Nephron (organoid): ENCODE measurements at regions not wholly inside any gene's neighbourhood (a gene's known extent, or its start where the extent isn't known, plus 50 kb on each side); places are given as distances from the start of the nearest gene placed in this dataset.
A peak's percentile ranks its signal among the peaks of the same experiment; 100 is the strongest.

Source experiments
- H3K27ac Mint-ChIP-seq, 3 experiments: 2 replicates each; pipeline ENCODE4 v1.8.0; 2020; ENCODE audit warnings: mixed read lengths in 3 of 3, mild to moderate bottlenecking in 2 of 3, moderate library complexity in 1 of 3
- H3K27me3 Mint-ChIP-seq: 2 replicates; pipeline ENCODE4 v1.8.0; 2021; ENCODE audit warnings: low read depth, mild to moderate bottlenecking, moderate library complexity, mixed read lengths
- H3K36me3 Mint-ChIP-seq: 2 replicates; pipeline ENCODE4 v1.8.0; 2020; ENCODE audit warnings: low read depth, mixed read lengths
- H3K4me1 Mint-ChIP-seq: 2 replicates; pipeline ENCODE4 v1.8.0; 2020; ENCODE audit warnings: mixed read lengths
- H3K4me3 Mint-ChIP-seq, 3 experiments: 2 replicates each; pipeline ENCODE4 v1.8.0; 2020; ENCODE audit warnings: mild to moderate bottlenecking in 3 of 3, mixed read lengths in 3 of 3, moderate library complexity in 2 of 3
- H3K9me3 Mint-ChIP-seq: 2 replicates; pipeline ENCODE4 v1.8.0; 2020; ENCODE audit warnings: mixed read lengths
- TF ChIP-seq, protein P1 (sequence below), 3 experiments: fragments of 200-600 bp; sonication (generic); IDR thresholded peaks; one replicate each; pipeline ENCODE4 v1.5.0; 2021; ENCODE audit warnings: antibody characterized with exemption in 3 of 3; ENCODE audit not compliant: unreplicated experiment in 3 of 3

DNA sequence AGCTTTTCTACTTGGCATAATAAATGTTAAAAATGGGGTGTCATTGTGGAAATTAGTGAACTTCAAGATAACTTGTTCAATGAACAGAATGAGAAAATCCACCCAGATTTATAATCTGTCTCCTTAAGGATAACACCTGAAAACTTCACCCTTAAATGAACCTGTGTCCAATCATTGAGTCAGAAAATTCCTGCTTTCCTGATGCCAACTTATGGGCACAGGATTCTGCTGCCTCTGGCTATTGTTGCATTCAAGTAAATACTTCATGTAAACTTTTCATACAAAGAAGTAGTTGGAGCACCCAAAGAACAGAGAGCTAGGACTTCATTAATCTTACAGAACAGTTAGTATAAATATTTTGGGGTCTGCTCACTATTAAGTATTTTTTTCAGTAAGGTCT is 98.9 kb upstream of the PLEKHA5 start:
- TF ChIP-seq, protein P1, sequence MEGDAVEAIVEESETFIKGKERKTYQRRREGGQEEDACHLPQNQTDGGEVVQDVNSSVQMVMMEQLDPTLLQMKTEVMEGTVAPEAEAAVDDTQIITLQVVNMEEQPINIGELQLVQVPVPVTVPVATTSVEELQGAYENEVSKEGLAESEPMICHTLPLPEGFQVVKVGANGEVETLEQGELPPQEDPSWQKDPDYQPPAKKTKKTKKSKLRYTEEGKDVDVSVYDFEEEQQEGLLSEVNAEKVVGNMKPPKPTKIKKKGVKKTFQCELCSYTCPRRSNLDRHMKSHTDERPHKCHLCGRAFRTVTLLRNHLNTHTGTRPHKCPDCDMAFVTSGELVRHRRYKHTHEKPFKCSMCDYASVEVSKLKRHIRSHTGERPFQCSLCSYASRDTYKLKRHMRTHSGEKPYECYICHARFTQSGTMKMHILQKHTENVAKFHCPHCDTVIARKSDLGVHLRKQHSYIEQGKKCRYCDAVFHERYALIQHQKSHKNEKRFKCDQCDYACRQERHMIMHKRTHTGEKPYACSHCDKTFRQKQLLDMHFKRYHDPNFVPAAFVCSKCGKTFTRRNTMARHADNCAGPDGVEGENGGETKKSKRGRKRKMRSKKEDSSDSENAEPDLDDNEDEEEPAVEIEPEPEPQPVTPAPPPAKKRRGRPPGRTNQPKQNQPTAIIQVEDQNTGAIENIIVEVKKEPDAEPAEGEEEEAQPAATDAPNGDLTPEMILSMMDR (IDR thresholded peaks at IDR 0.05; ENCODE audit: unreplicated experiment in 3 of 3) = no peak
- H3K27ac Mint-ChIP-seq = no peak overlapping the region
- peaks cover 38% of the 10 kb centered on the region for H3K9me3 Mint-ChIP-seq
- H3K4me3 Mint-ChIP-seq = no peak overlapping the region
- peaks cover 18% of the 10 kb centered on the region for H3K36me3 Mint-ChIP-seq
- peaks cover 8% of the 10 kb centered on the region for H3K4me1 Mint-ChIP-seq
- no peaks in the 10 kb centered on the region for H3K27me3 Mint-ChIP-seq

GRCh38 chr12:19031032-19031431 is 98.5 kb upstream of the PLEKHA5 start:
- Mint-ChIP-seq H3K27me3 (no peaks in the 10 kb centered on the region), H3K4me3 (no peak overlapping the region), H3K9me3 (peaks cover 36% of the 10 kb centered on the region), H3K36me3 (peaks cover 18% of the 10 kb centered on the region), H3K4me1 (peaks cover 11% of the 10 kb centered on the region), H3K27ac (no peak overlapping the region)
- TF ChIP-seq, protein P1 (IDR thresholded peaks at IDR 0.05; ENCODE audit: unreplicated experiment in 3 of 3) = no peak

- H3K9me3 Mint-ChIP-seq = peaks cover 36% of the 10 kb centered on the region
- peaks cover 3% of the 10 kb centered on the region for H3K27me3 Mint-ChIP-seq
- TF ChIP-seq, protein P1 (IDR thresholded peaks at IDR 0.05; ENCODE audit: unreplicated experiment in 3 of 3) = no peak
- peaks cover 22% of the 10 kb centered on the region for H3K4me1 Mint-ChIP-seq
- H3K4me3 Mint-ChIP-seq = no peak overlapping the region
- peaks cover 18% of the 10 kb centered on the region for H3K36me3 Mint-ChIP-seq
- no peak overlapping the region for H3K27ac Mint-ChIP-seq
These were observed 96.7 kb upstream of the PLEKHA5 start for GRCh38 chr12:19032826-19033225.

GRCh38 chr12:19033244-19033643 is 96.3 kb upstream of the PLEKHA5 start:
- Mint-ChIP-seq H3K4me3 (no peak overlapping the region), H3K27ac (no peak overlapping the region), H3K36me3 (peaks cover 18% of the 10 kb centered on the region), H3K27me3 (peaks cover 4% of the 10 kb centered on the region), H3K9me3 (peaks cover 36% of the 10 kb centered on the region), H3K4me1 (peaks cover 26% of the 10 kb centered on the region)
- TF ChIP-seq, protein P1 (IDR thresholded peaks at IDR 0.05; ENCODE audit: unreplicated experiment in 3 of 3) = no peak

GRCh38 chr12:19034937-19035336 is 94.6 kb upstream of the PLEKHA5 start:
- H3K9me3 Mint-ChIP-seq = peaks cover 36% of the 10 kb centered on the region
- no peak overlapping the region for H3K4me3 Mint-ChIP-seq
- TF ChIP-seq, protein P1 (IDR thresholded peaks at IDR 0.05; ENCODE audit: unreplicated experiment in 3 of 3) = no peak
- H3K36me3 Mint-ChIP-seq = peaks cover 18% of the 10 kb centered on the region
- peaks cover 41% of the 10 kb centered on the region for H3K4me1 Mint-ChIP-seq
- peaks cover 4% of the 10 kb centered on the region for H3K27me3 Mint-ChIP-seq
- H3K27ac Mint-ChIP-seq = peak overlapping the region; percentile 1 to 51 (median 5)

DNA sequence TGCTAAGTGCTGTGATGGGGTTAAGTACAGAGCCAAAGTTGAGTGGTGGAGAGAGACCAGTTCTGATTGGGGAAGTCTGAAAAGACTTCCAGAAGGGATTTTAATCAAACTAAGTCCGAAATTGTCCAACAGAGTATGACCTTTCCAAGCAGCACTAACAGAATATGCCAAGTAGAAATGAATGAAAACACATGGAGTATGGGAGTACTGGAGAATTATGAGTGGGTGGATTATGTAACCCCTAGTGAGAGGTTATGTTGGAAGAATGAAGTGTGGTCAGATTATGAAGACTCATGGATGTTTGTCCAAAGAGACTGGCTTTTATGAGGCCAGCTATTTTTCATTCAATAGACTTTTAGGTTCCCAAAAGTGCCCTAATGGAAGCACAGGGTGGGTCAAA is 94.0 kb upstream of the PLEKHA5 start:
- Mint-ChIP-seq H3K9me3 (peaks cover 36% of the 10 kb centered on the region), H3K27ac (peak overlapping the region; percentile 1 to 51 (median 5)), H3K4me3 (no peak overlapping the region), H3K27me3 (peaks cover 4% of the 10 kb centered on the region), H3K4me1 (peaks cover 44% of the 10 kb centered on the region), H3K36me3 (peaks cover 18% of the 10 kb centered on the region)
- TF ChIP-seq, protein P1 (IDR thresholded peaks at IDR 0.05; ENCODE audit: unreplicated experiment in 3 of 3) = no peak
